Trophoblast cell (in vitro differentiated cells and primary cell): ENCODE measurements at regions not wholly inside any gene's neighbourhood (a gene's known extent, or its start where the extent isn't known, plus 50 kb on each side); places are given as distances from the start of the nearest gene placed in this dataset.

Experiments
- DNase-seq, 2 donors: peaks; one replicate each; pipeline ENCODE4 v3.0.0-alpha.2; 2016
- H2AFZ ChIP-seq: 2 replicates; pipeline ENCODE4 v1.6.1; 2013; ENCODE audit warnings: low read length, moderate library complexity, mild to moderate bottlenecking; ENCODE audit not compliant: insufficient read depth, poor library complexity
- H2AK5ac ChIP-seq: 2 replicates; pipeline ENCODE4 v1.6.1; 2013; ENCODE audit warnings: mild to moderate bottlenecking, low read length
- H2BK120ac ChIP-seq: 2 replicates; pipeline ENCODE4 v1.6.1; 2013; ENCODE audit warnings: low read length, mild to moderate bottlenecking, moderate library complexity; ENCODE audit not compliant: insufficient read depth, poor library complexity
- H2BK12ac ChIP-seq: 2 replicates; pipeline ENCODE4 v1.6.1; 2013; ENCODE audit warnings: mild to moderate bottlenecking, low read length, moderate library complexity
- H2BK5ac ChIP-seq: 2 replicates; pipeline ENCODE4 v1.6.1; 2013; ENCODE audit warnings: low read length, low read depth, moderate library complexity, mild to moderate bottlenecking; ENCODE audit not compliant: poor library complexity
- H3K14ac ChIP-seq: 2 replicates; pipeline ENCODE4 v1.6.1; 2013; ENCODE audit warnings: mild to moderate bottlenecking, low read length
- H3K18ac ChIP-seq: 2 replicates; pipeline ENCODE4 v1.6.1; 2013; ENCODE audit warnings: mild to moderate bottlenecking, low read length
- H3K23ac ChIP-seq: 2 replicates; pipeline ENCODE4 v1.6.1; 2013; ENCODE audit warnings: low read length
- H3K27ac ChIP-seq: 2 replicates; pipeline ENCODE4 v1.5.1; 2013; ENCODE audit warnings: low read depth, mild to moderate bottlenecking, inconsistent platforms, low read length, moderate library complexity
- H3K27me3 ChIP-seq: 2 replicates; pipeline ENCODE4 v1.6.1; 2013; ENCODE audit warnings: inconsistent platforms, mild to moderate bottlenecking, low read length, moderate library complexity; ENCODE audit not compliant: insufficient read depth
- H3K36me3 ChIP-seq, 2 experiments: 1 replicate in 1 of 2; 2 replicates in 1 of 2; pipeline ENCODE4 v1.6.1; 2013; ENCODE audit warnings: low read length in 2 of 2, mild to moderate bottlenecking in 2 of 2, moderate library complexity in 1 of 2; ENCODE audit not compliant: insufficient read depth in 2 of 2, control insufficient read depth in 1 of 2
- H3K4ac ChIP-seq: 2 replicates; pipeline ENCODE4 v1.6.1; 2013; ENCODE audit warnings: low read depth, mild to moderate bottlenecking, low read length, moderate library complexity
- H3K4me1 ChIP-seq, 2 experiments: 1 replicate in 1 of 2; 2 replicates in 1 of 2; pipeline ENCODE4 v1.6.1; 2013; ENCODE audit warnings: low read length in 2 of 2, mild to moderate bottlenecking in 2 of 2, moderate library complexity in 1 of 2; ENCODE audit not compliant: insufficient read depth in 2 of 2, control insufficient read depth in 1 of 2
- H3K4me2 ChIP-seq: 2 replicates; pipeline ENCODE4 v1.6.1; 2013; ENCODE audit warnings: inconsistent platforms, mild to moderate bottlenecking, low read length, moderate library complexity
- H3K4me3 ChIP-seq: 2 replicates; pipeline ENCODE4 v1.5.1; 2013; ENCODE audit warnings: mild to moderate bottlenecking, low read depth, low read length, inconsistent platforms
- H3K79me1 ChIP-seq: one replicate; pipeline ENCODE4 v1.6.1; 2013; ENCODE audit warnings: low read length
- H3K79me2 ChIP-seq: 2 replicates; pipeline ENCODE4 v1.6.1; 2013; ENCODE audit warnings: low read length, mild to moderate bottlenecking; ENCODE audit not compliant: control insufficient read depth, insufficient read depth, poor library complexity
- H3K9ac ChIP-seq: 2 replicates; pipeline ENCODE4 v1.6.1; 2013; ENCODE audit warnings: mild to moderate bottlenecking, low read length
- H3K9me3 ChIP-seq: 2 replicates; pipeline ENCODE4 v1.6.1; 2013; ENCODE audit warnings: low read depth, mild to moderate bottlenecking, control low read depth, inconsistent platforms, low read length; ENCODE audit not compliant: insufficient read depth
- H4K12ac ChIP-seq: 2 replicates; pipeline ENCODE4 v1.6.1; 2013; ENCODE audit warnings: low read depth, mild to moderate bottlenecking, low read length, moderate library complexity
- H4K8ac ChIP-seq: 2 replicates; pipeline ENCODE4 v1.6.1; 2013; ENCODE audit warnings: low read depth, mild to moderate bottlenecking, low read length, moderate library complexity
- H4K91ac ChIP-seq: one replicate; pipeline ENCODE4 v1.6.1; 2013; ENCODE audit warnings: low read depth, mild to moderate bottlenecking, low read length, moderate library complexity
- WGBS: extraction: QIAGEN DNeasy Blood & Tissue Kit; methylation state at CpG from one replicate; pipeline ENCODE4 v1.1.7; 2013; ENCODE audit warnings: missing lambda C conversion rate; ENCODE audit not compliant: insufficient read length, insufficient coverage; ENCODE audit errors: extremely low coverage; 5-methylcytosine and 5-hydroxymethylcytosine counted together

DNA sequence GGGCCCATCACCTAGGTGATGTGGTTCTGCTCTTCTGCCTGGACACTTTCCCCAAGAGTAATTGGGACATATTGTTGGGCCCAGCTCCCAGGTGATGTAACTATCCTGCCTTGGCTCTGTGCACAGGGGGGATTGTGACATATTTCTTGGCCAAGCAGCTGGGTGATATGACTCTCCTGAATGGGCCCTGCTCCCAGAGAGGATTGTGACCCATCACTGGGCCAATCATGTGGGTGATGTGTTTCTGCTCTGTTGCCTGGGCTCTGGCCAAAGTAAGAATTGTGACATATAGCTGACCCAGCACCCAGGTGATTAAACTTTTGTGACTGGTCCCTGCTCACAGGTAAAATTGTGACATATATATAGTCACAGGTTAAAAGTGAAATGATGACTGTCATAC lies 1904.9 kb downstream of the TP53TG3F start:
- Histone ChIP-seq H3K4ac (no peak overlapping the region), H3K27ac (no peak overlapping the region), H2BK5ac (no peak overlapping the region), H2AK5ac (no peak overlapping the region), H4K12ac (no peak overlapping the region), H4K8ac (no peak overlapping the region), H3K9me3 (peaks cover 18% of the 10 kb centered on the region), H2BK12ac (no peak overlapping the region), H3K14ac (no peak overlapping the region), H3K79me2 (no peaks in the 10 kb centered on the region), H3K4me2 (no peak overlapping the region), H3K79me1 (no peaks in the 10 kb centered on the region), H3K9ac (no peak overlapping the region), H2BK120ac (no peak overlapping the region), H3K18ac (no peak overlapping the region), H3K4me3 (no peak overlapping the region), H4K91ac (no peak overlapping the region), H3K4me1 (no peaks in the 10 kb centered on the region), H2AFZ (no peak overlapping the region), H3K36me3 (no peaks in the 10 kb centered on the region), H3K23ac (no peak overlapping the region), H3K27me3 (no peaks in the 10 kb centered on the region)
- no peak for DNase-seq

DNA sequence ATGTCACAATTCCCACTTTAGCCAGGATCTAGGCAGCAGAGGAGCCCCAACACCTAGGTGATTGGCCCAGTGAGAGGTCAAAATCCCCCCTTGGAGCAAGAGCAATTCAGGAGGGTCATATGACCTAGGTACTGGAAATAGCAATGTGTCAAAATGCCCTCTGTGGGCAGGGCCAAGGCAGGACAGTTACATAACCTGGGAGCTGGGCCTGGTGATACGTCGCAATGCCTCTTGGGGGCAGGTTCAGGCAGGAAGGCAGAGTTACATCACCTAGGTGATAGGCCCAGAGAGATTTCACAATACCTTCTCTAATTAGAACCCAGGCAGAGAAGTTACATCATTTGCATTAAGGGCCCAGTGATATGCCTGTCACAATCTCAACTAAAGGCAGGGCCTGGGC lies 1906.3 kb downstream of the TP53TG3F start:
- Histone ChIP-seq H3K36me3 (no peaks in the 10 kb centered on the region), H2BK120ac (no peak overlapping the region), H3K79me2 (no peaks in the 10 kb centered on the region), H2AFZ (no peak overlapping the region), H4K8ac (no peak overlapping the region), H3K4me3 (no peak overlapping the region), H4K91ac (no peak overlapping the region), H2BK12ac (no peak overlapping the region), H3K27ac (no peak overlapping the region), H3K14ac (no peak overlapping the region), H3K4me2 (no peak overlapping the region), H3K4ac (no peak overlapping the region), H3K27me3 (no peaks in the 10 kb centered on the region), H3K9ac (no peak overlapping the region), H3K23ac (no peak overlapping the region), H2BK5ac (no peak overlapping the region), H3K79me1 (no peaks in the 10 kb centered on the region), H4K12ac (no peak overlapping the region), H3K4me1 (no peaks in the 10 kb centered on the region), H3K18ac (no peak overlapping the region), H2AK5ac (no peak overlapping the region), H3K9me3 (peaks cover 21% of the 10 kb centered on the region)
- WGBS: no CpG with 5 or more reads among the region's 2 CpGs
- no peak for DNase-seq

- WGBS: no CpG with 5 or more reads among the region's 1 CpG
Observed at GRCh38 chr16:35370617-35371016, 1911.2 kb downstream of the TP53TG3F start.

DNA sequence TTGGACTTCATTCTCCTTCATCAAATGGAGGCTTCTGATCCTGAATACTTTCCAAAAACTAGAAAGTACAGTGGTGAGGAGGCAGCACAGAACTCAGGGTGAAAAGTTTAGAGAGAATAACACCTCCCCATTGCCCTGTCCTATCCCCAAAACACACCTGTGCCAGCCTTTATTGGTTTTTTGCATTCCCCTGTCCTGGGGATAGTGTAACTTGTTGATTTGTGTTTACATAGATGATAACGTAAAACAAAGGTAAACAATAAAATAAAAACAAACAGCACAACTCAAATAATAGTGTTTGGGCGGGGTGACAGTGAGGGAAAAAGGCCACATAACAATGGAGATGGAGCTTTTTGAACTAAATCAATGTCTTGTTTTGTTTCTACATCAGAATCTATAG lies 1917.7 kb downstream of the TP53TG3F start:
- H3K4me1 ChIP-seq: no peaks in the 10 kb centered on the region
- H2BK12ac ChIP-seq: no peak overlapping the region
- H2BK5ac ChIP-seq: no peak overlapping the region
- no peak overlapping the region for H2AFZ ChIP-seq
- H3K23ac ChIP-seq: no peak overlapping the region
- H2AK5ac ChIP-seq: no peak overlapping the region
- H3K27me3 ChIP-seq: no peaks in the 10 kb centered on the region
- H4K8ac ChIP-seq: no peak overlapping the region
- no peak overlapping the region for H3K14ac ChIP-seq
- H3K4me2 ChIP-seq: no peak overlapping the region
- H3K79me2 ChIP-seq: no peaks in the 10 kb centered on the region
- no peak overlapping the region for H3K4me3 ChIP-seq
- WGBS: no CpG with 5 or more reads among the region's 2 CpGs
- no peak overlapping the region for H4K12ac ChIP-seq
- no peak overlapping the region for H2BK120ac ChIP-seq
- H4K91ac ChIP-seq: no peak overlapping the region
- no peaks in the 10 kb centered on the region for H3K36me3 ChIP-seq
- no peak overlapping the region for H3K27ac ChIP-seq
- H3K18ac ChIP-seq: no peak overlapping the region
- H3K9me3 ChIP-seq: peaks cover 9% of the 10 kb centered on the region
- H3K4ac ChIP-seq: no peak overlapping the region
- no peak for DNase-seq
- H3K79me1 ChIP-seq: no peaks in the 10 kb centered on the region
- no peak overlapping the region for H3K9ac ChIP-seq

More at GRCh38 chr16:35370617-35371016, 1911.2 kb downstream of the TP53TG3F start:
- H3K4me2 ChIP-seq: no peak overlapping the region
- no peak overlapping the region for H3K27ac ChIP-seq
- no peak overlapping the region for H2AFZ ChIP-seq
- no peak overlapping the region for H4K91ac ChIP-seq
- no peak overlapping the region for H3K9ac ChIP-seq
- no peaks in the 10 kb centered on the region for H3K79me1 ChIP-seq
- H2BK5ac ChIP-seq: no peak overlapping the region
- no peaks in the 10 kb centered on the region for H3K79me2 ChIP-seq
- no peak for DNase-seq
- H3K4ac ChIP-seq: no peak overlapping the region
- no peak overlapping the region for H3K23ac ChIP-seq
- no peak overlapping the region for H2BK12ac ChIP-seq
- peaks cover 10% of the 10 kb centered on the region for H3K9me3 ChIP-seq
- no peaks in the 10 kb centered on the region for H3K36me3 ChIP-seq
- no peak overlapping the region for H3K14ac ChIP-seq
- H4K12ac ChIP-seq: no peak overlapping the region
- H3K4me1 ChIP-seq: no peaks in the 10 kb centered on the region
- no peak overlapping the region for H3K18ac ChIP-seq
- H4K8ac ChIP-seq: no peak overlapping the region
- no peak overlapping the region for H2AK5ac ChIP-seq
- H3K27me3 ChIP-seq: no peaks in the 10 kb centered on the region
- H3K4me3 ChIP-seq: no peak overlapping the region
- H2BK120ac ChIP-seq: no peak overlapping the region
